ENCODE measurements at regions not wholly inside any gene's neighbourhood (a gene's known extent, or its start where the extent isn't known, plus 50 kb on each side); places are given as distances from the start of the nearest gene placed in this dataset.

- no peak for DNase-seq (ENCODE audit: low read depth)
- no peak overlapping the region for H3K4me3 ChIP-seq (replicated peaks; ENCODE audit: low read depth, low read length)
- no peak for TF ChIP-seq CTCF (IDR thresholded peaks at IDR 0.05; ENCODE audit: low read length, missing control alignments)
Measured at GRCh38 chr14:94679106-94679810, 67.1 kb downstream of the SERPINA3 start.

GRCh38 chr14:94677747-94678146 is 65.6 kb downstream of the SERPINA3 start:
- no peak for TF ChIP-seq CTCF (IDR thresholded peaks at IDR 0.05; ENCODE audit: low read length, missing control alignments)
- no peak for DNase-seq (ENCODE audit: low read depth)

GRCh38 chr14:94677213-94677612 is 65.0 kb downstream of the SERPINA3 start:
- no peak for DNase-seq (ENCODE audit: low read depth)
- TF ChIP-seq CTCF (IDR thresholded peaks at IDR 0.05; ENCODE audit: low read length, missing control alignments) = no peak
- no peak overlapping the region for H3K4me3 ChIP-seq (replicated peaks; ENCODE audit: low read depth, low read length)

More at GRCh38 chr14:94677747-94678146, 65.6 kb downstream of the SERPINA3 start:
- H3K4me3 ChIP-seq (replicated peaks; ENCODE audit: low read depth, low read length) = no peak overlapping the region

- TF ChIP-seq CTCF (IDR thresholded peaks at IDR 0.05; ENCODE audit: low read length, missing control alignments) = no peak
- H3K4me3 ChIP-seq (replicated peaks; ENCODE audit: low read depth, low read length) = no peak overlapping the region
- DNase-seq (ENCODE audit: low read depth) = no peak
Measured at GRCh38 chr14:94676495-94677185, 64.4 kb downstream of the SERPINA3 start.

- no peak overlapping the region for H3K4me3 ChIP-seq (replicated peaks; ENCODE audit: low read depth, low read length)
- TF ChIP-seq CTCF (IDR thresholded peaks at IDR 0.05; ENCODE audit: low read length, missing control alignments) = no peak
- no peak for DNase-seq (ENCODE audit: low read depth)
Measured at GRCh38 chr14:94675036-94675435, 62.8 kb downstream of the SERPINA3 start.

- TF ChIP-seq CTCF (IDR thresholded peaks at IDR 0.05; ENCODE audit: low read length, missing control alignments) = no peak
- peak; percentile 59 for DNase-seq (ENCODE audit: low read depth)
- H3K4me3 ChIP-seq (replicated peaks; ENCODE audit: low read depth, low read length) = no peak overlapping the region
Measured at GRCh38 chr14:94673781-94674231, 61.6 kb downstream of the SERPINA3 start.
